Lower leg skin (tissue), 3 donors: ENCODE measurements at regions not wholly inside any gene's neighbourhood (a gene's known extent, or its start where the extent isn't known, plus 50 kb on each side); places are given as distances from the start of the nearest gene placed in this dataset.

Source experiments
- POLR2A ChIP-seq, 2 donors: fragments of 450-650 bp; IDR thresholded peaks; one replicate each; pipeline ENCODE4 v1.6.1; 2016 to 2017; ENCODE audit warnings: antibody characterized with exemption in 2 of 2, mild to moderate bottlenecking in 1 of 2, moderate library complexity in 1 of 2
- TF ChIP-seq, protein P1 (sequence below), 3 donors: fragments of 450-650 bp; IDR thresholded peaks; one replicate each; pipeline ENCODE4 v1.5.1; 2016; ENCODE audit warnings: antibody characterized with exemption in 3 of 3, mild to moderate bottlenecking in 3 of 3, moderate library complexity in 2 of 3

DNA sequence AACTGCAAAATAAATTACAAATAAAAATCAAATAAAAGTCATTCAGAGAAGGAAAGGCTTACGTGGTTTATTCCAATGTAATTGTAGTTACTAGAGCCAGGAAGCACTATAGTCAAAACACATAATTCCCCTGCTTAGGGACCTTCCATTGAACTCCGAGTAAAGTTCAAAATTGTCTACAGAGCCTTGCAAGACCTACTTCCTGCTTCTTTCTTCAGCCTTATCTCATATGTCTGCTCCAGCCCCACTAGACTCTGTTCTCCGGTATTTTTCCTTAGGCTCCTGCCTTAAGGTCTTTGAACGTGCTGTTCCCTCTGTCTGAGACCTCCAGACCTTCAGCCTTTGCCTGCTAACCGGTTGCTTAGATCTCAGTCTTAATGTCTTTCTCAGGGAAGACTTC, 104.3 kb downstream of the ARL6IP6 start:
- TF ChIP-seq, protein P1, sequence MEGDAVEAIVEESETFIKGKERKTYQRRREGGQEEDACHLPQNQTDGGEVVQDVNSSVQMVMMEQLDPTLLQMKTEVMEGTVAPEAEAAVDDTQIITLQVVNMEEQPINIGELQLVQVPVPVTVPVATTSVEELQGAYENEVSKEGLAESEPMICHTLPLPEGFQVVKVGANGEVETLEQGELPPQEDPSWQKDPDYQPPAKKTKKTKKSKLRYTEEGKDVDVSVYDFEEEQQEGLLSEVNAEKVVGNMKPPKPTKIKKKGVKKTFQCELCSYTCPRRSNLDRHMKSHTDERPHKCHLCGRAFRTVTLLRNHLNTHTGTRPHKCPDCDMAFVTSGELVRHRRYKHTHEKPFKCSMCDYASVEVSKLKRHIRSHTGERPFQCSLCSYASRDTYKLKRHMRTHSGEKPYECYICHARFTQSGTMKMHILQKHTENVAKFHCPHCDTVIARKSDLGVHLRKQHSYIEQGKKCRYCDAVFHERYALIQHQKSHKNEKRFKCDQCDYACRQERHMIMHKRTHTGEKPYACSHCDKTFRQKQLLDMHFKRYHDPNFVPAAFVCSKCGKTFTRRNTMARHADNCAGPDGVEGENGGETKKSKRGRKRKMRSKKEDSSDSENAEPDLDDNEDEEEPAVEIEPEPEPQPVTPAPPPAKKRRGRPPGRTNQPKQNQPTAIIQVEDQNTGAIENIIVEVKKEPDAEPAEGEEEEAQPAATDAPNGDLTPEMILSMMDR (IDR thresholded peaks at IDR 0.05): no peak
- no peak for TF ChIP-seq POLR2A (IDR thresholded peaks at IDR 0.05)
